ENCODE measurements at regions not wholly inside any gene's neighbourhood (a gene's known extent, or its start where the extent isn't known, plus 50 kb on each side); places are given as distances from the start of the nearest gene placed in this dataset.

DNA sequence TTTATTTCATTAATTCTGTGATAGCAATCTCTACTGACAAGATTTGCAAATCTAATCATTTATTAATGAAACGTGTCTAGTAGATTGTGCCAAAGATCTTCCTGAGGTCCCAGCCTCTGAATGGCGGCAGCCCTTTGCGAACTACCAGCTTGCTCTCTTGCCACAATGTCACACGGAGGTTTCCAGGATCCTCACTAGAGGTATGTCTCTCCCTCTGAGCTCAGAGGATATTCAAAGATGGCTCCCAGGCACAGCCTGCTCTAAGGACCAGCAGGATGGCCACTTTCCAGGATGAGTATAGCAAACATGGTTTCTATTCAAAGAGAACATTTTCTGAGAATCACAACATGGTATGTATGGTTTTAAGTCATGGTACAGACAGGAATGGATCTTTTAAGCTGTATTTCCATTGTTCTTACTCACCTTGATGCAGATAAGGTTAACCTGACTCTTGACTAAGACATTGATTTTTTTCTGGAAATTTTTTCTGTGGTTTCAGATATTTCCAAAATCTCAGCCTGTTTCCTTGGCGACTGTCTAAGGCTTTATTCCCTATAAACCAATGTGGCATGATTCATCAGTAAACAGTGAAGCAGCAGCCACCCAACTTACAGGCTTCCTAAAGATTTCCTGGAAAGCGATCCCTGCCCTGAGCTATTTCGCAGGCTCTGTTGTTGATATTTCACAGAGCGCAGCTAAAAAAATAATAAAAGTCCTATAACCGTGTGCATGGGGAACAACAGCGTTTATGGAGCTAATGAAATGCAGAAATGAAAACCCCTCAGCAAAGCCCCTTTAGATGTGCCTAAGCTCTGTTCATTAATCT lies 54.1 kb upstream of the KLF7 start:
- Histone ChIP-seq H3K9me3 (replicated peaks; ENCODE audit: control insufficient read depth, insufficient read depth, low read depth, low read length) (no peaks in the 10 kb centered on the region), H2AFZ (ENCODE audit: low read depth, low read length) (no peak overlapping the region), H3K9ac (ENCODE audit: insufficient read depth in 1 of 2, low read depth in 2 of 2, low read length in 2 of 2) (no peak overlapping the region), H3K4me1 (replicated peaks in 1 of 2; ENCODE audit: control insufficient read depth in 2 of 2, insufficient read depth in 2 of 2, low read length in 2 of 2) (no peaks in the 10 kb centered on the region), H3K27ac (ENCODE audit: extremely low read depth, low read depth, low read length) (no peak overlapping the region), H3K79me2 (ENCODE audit: control insufficient read depth, insufficient read depth, low read length) (no peaks in the 10 kb centered on the region), H3K27me3 (ENCODE audit: control insufficient read depth in 2 of 2, insufficient read depth in 2 of 2, low read length in 2 of 2) (peaks cover 0 to 7% of the 10 kb centered on the region in 2 experiments; a peak in 1 of 5 replicates), H3K36me3 (ENCODE audit: control insufficient read depth, insufficient read depth, low read length) (no peaks in the 10 kb centered on the region), H4K20me1 (replicated peaks; ENCODE audit: control insufficient read depth, insufficient read depth, low read length) (no peaks in the 10 kb centered on the region), H3K4me3 (no peak overlapping the region), H3K4me2 (ENCODE audit: insufficient read depth, low read length) (no peak overlapping the region), H3K9me1 (ENCODE audit: control insufficient read depth, insufficient read depth, low read length) (no peaks in the 10 kb centered on the region)
- in situ Hi-C loops (cut with MboI) (no loop called here), intact Hi-C loops (cut with micrococcal nuclease) (no loop called here)
- CTCF ChIA-PET (ENCODE audit: low intra/inter-chr PET ratio) = no interaction called here
- POLR2A ChIA-PET = no interaction called here
- ATAC-seq (no peak), FAIRE-seq (no peak), DNase-seq (ENCODE audit: extremely low read depth in 1 of 4, low spot score in 3 of 4) (no peak)
- no peak for TF ChIP-seq ZNF175 (CRISPR knock-in tag; IDR thresholded peaks at IDR 0.05; ENCODE audit: low read depth)
- TF ChIP-seq RBBP5 (IDR thresholded peaks at IDR 0.05; ENCODE audit: borderline replicate concordance, insufficient read depth, low read length, poor library complexity, severe bottlenecking) = no peak
- TF ChIP-seq KLF6 (CRISPR knock-in tag; IDR thresholded peaks at IDR 0.05; ENCODE audit: borderline replicate concordance) = no peak
- no peak for TF ChIP-seq ZNF445 (CRISPR knock-in tag; IDR thresholded peaks at IDR 0.05; ENCODE audit: low read depth)
- TF ChIP-seq ZNF644 (tag; IDR thresholded peaks at IDR 0.05; ENCODE audit: low read depth) = no peak
- no peak for TF ChIP-seq ZFPM2 (CRISPR knock-in tag; IDR thresholded peaks at IDR 0.05)
- no peak for TF ChIP-seq TCF7 (IDR thresholded peaks at IDR 0.05; ENCODE audit: borderline replicate concordance)
- TF ChIP-seq HOXB6 (CRISPR knock-in tag; IDR thresholded peaks at IDR 0.05; ENCODE audit: borderline replicate concordance) = no peak
- TF ChIP-seq FOSL1 (tag; conservative IDR thresholded peaks at IDR 0.05) = no peak
- TF ChIP-seq, protein P1, sequence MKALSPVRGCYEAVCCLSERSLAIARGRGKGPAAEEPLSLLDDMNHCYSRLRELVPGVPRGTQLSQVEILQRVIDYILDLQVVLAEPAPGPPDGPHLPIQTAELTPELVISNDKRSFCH (CRISPR knock-in tag; IDR thresholded peaks at IDR 0.05) = no peak
- TF ChIP-seq, protein P1 (tag; IDR thresholded peaks at IDR 0.05) = no peak
- TF ChIP-seq, protein P2, sequence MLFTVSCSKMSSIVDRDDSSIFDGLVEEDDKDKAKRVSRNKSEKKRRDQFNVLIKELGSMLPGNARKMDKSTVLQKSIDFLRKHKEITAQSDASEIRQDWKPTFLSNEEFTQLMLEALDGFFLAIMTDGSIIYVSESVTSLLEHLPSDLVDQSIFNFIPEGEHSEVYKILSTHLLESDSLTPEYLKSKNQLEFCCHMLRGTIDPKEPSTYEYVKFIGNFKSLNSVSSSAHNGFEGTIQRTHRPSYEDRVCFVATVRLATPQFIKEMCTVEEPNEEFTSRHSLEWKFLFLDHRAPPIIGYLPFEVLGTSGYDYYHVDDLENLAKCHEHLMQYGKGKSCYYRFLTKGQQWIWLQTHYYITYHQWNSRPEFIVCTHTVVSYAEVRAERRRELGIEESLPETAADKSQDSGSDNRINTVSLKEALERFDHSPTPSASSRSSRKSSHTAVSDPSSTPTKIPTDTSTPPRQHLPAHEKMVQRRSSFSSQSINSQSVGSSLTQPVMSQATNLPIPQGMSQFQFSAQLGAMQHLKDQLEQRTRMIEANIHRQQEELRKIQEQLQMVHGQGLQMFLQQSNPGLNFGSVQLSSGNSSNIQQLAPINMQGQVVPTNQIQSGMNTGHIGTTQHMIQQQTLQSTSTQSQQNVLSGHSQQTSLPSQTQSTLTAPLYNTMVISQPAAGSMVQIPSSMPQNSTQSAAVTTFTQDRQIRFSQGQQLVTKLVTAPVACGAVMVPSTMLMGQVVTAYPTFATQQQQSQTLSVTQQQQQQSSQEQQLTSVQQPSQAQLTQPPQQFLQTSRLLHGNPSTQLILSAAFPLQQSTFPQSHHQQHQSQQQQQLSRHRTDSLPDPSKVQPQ (CRISPR knock-in tag; IDR thresholded peaks at IDR 0.05; ENCODE audit: borderline replicate concordance) = no peak
- no peak for TF ChIP-seq BRD9 (IDR thresholded peaks at IDR 0.05; ENCODE audit: low read depth, partially characterized antibody)
- no peak for TF ChIP-seq MAFF (IDR thresholded peaks at IDR 0.05; ENCODE audit: low read length)
- WGBS (ENCODE audit: insufficient coverage, low coverage, missing lambda C conversion rate) = 30% methylated on average over 8 of the region's 10 CpGs
- BruUV-seq (replicated peaks) = no TSS peak

Data from K562 (cell line).